HG03457 (cell line): ENCODE measurements at regions not wholly inside any gene's neighbourhood (a gene's known extent, or its start where the extent isn't known, plus 50 kb on each side); places are given as distances from the start of the nearest gene placed in this dataset.
"Not testable (repeated sequence)": the region's sequence is repeated elsewhere in the genome, so short reads cannot be mapped to it uniquely, and the experiment has no call there.

Experiments
- ATAC-seq: cut with Tn5 transposase; IDR thresholded peaks from one replicate; pipeline ENCODE4 v1.9.1; 2021; ENCODE audit warnings: moderate number of reproducible peaks; ENCODE audit not compliant: unreplicated experiment

DNA sequence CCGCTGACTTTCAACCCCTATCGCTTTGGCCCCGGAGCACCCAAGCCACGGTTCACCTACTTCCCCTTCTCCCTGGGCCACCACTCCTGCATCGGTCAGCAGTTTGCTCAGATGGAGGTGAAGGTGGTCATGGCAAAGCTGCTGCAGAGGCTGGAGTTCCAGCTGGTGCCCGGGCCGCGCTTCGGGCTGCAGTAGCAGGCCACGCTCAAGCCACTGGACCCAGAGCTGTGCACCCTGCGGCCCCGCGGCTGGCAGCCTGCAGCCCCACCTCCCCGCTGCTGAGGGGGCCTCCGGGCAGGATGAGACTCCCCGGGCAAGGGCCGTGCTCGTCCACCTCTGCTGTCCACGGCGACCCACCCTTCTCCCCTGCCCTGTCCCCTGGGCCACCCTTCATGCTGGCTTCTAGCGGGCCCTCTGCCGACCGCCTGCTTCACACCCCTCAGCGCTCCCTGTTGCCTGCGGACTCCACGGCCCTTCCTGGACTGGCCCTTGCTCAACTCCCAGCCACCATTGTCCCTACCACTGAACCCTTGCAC is 92.2 kb upstream of the TRABD2B start:
- ATAC-seq, result no peak

- no peak for ATAC-seq
Observed at GRCh38 chr1:48084826-48085225, 87.6 kb upstream of the TRABD2B start.

- ATAC-seq, result no peak
Observed at GRCh38 chr1:48082271-48082962, 85.2 kb upstream of the TRABD2B start.

- no peak for ATAC-seq
Observed at GRCh38 chr1:48080331-48081255, 83.4 kb upstream of the TRABD2B start.

DNA sequence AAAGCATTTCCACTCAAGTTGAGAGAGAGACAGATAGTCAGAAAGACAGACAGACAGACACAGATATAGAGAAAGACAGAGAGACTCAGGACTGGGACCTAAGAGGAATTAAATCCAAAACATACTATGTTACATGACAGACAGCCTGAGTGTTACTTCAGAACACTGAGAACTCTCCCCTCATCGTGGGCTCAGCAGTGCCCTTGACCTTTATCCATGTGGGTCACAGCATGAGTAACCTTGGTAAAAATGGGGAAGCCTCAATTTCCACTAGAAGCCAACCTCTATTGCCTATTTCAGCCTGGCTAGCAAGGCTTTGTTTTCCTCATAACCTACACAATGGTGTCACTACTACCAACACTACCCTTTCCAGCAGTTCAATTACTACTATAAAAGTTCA is 81.9 kb upstream of the TRABD2B start:
- ATAC-seq, result no peak

GRCh38 chr1:48077795-48078222 is 80.6 kb upstream of the TRABD2B start:
- no peak for ATAC-seq

- ATAC-seq, result no peak
Observed at GRCh38 chr1:48076017-48076416, 78.8 kb upstream of the TRABD2B start.

GRCh38 chr1:48073798-48074530 is 76.8 kb upstream of the TRABD2B start:
- ATAC-seq, result no peak

- no peak for ATAC-seq
Observed at GRCh38 chr1:48071513-48071912, 74.3 kb upstream of the TRABD2B start.

DNA sequence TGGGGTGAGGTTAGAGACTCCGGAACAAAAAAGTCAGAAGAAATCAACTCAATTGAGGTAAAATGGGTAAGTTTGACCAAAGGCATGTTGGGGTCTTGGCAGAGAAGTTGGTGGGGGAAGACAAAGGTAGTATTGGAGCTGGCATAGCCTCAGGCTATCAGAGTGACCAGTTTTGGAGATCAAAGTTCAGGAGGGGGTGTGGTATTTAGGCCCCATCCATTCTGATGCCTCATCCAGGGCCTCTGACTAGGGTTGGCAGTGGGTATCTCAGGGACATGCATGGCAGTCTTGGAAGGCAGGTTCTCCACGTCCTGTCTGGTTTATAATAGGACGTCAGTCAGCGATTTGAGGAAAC is 73.2 kb upstream of the TRABD2B start:
- no peak for ATAC-seq

GRCh38 chr1:48069662-48070395 is 72.6 kb upstream of the TRABD2B start:
- no peak for ATAC-seq

- no peak for ATAC-seq
Observed at GRCh38 chr1:48068206-48068605, 71.0 kb upstream of the TRABD2B start.

GRCh38 chr1:48066936-48067335 is 69.8 kb upstream of the TRABD2B start:
- ATAC-seq, result no peak

- ATAC-seq, result not testable (repeated sequence)
Observed at GRCh38 chr1:48064693-48065092, 67.5 kb upstream of the TRABD2B start.

DNA sequence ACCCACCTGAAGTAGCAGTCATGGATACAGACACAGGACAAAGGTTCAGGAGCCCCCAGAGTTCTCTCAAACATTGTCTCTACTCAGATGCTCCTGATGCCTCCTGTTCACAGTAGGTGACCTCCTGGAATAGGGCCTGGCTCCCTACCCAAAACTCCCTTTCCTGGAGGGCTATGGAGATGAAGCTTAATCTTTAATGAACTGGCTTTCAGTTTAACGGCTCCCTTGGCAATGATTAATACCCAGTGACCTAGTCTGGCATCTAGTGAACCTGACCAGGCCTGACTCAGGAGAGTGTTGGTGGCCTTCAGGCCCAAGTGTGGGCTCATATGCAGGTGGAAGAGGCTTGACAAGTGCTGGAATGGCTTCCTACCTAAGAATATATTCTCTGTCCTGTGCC is 65.2 kb upstream of the TRABD2B start:
- no peak for ATAC-seq

DNA sequence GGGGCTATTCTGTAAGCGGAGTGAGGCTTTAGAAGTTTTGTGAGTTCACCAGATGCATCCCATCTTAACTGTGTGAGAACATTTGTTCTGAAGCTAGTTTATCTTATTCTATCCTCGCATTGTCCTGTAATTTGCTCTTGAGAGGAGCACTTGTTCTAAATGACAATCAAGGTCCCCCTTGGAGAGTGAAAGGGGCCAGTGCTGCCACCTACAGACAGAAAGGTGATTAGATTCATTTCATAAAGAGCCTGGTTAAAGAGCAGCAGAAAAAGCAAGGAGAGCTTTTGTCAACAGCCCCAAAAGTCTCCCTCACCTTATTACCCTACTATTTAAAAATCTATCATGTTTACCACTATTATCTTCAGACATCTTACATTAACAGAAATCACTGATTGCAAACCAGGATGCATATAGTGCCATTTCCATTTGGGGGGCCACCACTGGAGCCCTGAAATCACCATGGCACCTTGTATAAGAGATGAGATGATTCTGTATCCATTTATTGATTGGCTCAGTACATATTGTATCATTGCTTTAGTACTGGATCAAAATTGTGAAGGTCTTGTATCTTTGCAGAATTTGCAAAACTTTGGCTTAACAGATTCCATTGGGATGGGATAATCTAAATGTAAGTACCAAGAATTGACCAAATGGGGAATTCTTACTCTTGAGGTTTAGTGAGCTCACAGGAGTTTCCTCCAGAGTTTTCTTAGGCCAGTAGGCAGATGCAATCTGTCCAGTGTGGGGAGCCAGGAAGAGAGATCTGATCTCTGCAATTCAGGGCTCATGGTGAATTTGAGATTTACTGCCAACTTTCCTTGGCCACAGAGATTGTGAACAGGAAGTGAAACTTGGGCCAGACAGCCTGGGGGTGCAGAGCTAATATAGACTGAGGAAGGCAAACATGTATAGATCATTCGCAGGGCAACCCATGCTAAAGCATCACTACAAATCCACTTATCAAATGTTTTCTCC is 64.3 kb upstream of the TRABD2B start:
- peak; percentile 73 for ATAC-seq

DNA sequence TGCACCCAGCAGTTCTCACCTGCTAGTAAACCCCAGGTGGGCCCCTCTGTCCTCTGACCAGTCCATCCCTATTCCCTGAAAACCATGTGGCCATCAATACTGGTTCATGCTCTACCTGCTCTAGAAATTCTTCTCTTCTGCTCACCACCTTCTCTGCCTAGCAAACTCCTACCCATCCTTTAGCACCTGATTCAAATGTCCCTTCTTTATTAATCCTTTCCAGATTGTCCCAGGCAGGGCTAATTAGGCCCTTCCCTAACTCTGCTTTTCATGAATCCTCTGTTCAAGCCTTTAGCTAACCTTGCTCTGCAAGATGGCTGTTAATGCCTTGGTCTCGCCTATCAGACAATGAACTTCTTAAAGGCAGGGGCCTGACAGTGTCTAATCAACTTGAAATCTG is 62.1 kb upstream of the TRABD2B start:
- ATAC-seq, result no peak

DNA sequence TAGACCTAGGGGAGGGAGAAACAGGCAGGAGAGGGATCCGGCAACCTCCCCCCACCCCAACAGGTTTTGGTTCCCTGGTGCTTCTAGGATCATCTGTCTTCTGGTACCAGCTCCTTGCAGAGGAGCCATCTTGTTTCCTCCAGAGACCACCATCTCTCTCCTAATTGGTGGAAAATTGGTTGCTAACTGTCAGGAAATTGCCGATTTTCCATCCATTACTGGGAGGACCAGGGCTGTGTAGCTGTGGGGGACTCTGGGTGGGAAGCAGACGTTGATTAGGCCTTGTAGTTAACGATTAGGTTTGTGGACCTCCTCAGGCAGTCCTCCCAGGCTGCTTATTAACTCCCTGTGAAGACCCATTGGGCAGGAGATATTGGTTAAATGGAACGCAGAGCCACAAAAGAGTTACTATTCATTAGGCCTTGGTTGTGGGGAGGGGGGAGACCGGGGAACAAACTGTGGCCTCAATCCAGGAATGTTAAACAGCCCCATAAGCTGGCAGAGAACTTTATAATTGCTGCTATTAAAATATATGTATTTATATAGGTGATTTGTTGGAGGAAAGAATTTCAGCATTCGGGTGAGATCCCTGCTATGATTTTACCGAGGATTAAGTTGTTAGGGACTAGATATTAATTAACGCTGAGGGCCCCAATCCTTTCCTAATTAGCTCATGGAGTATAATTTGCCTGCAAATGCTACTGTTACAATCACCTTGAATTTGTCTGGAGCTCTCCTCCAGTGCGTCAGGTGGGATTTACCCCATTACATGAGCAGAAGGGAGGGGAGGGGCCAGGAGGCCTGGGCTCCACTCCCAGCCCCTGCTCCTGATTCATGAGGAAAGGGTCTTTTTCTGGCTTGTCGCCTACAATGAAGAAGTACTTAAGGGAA is 61.2 kb upstream of the TRABD2B start:
- no peak for ATAC-seq
